ENCODE measurements at regions not wholly inside any gene's neighbourhood (a gene's known extent, or its start where the extent isn't known, plus 50 kb on each side); places are given as distances from the start of the nearest gene placed in this dataset.

DNA sequence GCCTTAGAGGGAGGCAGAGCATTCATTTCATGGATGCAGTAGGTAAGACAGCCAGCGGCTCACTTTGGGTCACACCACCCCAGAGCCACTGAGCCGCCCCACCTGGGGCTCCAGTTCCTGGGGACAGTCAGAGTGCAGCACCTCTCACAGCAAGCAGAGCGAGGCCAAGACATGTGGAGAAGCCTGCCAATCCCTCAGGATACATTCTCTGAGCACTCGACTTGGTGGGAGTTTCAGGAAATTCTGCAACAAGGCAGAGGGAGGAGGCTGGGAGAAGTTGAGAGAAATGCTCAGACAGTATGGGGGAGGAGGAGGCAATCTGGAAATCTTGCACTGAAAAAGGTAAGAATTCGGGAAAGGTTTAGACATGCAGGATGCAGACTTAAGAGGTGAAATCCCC, 60.8 kb upstream of the WLS start:
- no peak for DNase-seq (ENCODE audit: low spot score)

DNA sequence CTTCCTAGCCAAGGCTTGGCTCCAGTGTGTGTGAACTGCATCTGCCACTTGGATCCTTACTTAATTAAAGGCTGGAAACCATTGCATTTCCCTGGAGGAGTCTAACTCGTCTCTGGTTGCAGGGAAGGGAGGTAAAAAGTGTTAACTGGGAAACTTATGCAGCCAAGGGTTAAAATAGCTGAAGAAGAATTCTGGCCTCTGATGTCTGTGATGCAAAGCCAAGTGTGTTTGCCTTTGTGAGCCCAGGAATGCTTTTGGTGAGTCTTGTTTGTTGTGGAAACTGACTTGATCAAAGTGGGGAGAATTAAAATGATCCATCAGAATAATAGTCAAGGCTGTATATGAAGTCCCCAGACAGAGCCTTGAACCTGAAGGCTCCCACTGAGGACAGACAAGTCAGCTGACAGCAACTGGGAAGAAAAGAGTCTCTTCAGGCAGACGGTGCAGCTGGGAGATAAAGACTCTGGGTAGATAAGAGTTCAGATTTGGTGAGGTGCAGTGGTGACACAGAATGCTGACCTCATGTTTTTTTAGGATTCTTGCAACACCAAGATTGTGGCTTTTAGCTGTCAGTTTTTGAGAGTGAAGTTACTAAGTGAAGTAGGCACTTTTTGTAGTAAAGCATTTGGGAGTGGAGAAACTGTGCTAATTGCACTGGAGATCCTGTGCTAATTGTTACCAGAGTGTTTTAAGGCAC, 59.5 kb upstream of the WLS start:
- no peak for DNase-seq (ENCODE audit: low spot score)

DNA sequence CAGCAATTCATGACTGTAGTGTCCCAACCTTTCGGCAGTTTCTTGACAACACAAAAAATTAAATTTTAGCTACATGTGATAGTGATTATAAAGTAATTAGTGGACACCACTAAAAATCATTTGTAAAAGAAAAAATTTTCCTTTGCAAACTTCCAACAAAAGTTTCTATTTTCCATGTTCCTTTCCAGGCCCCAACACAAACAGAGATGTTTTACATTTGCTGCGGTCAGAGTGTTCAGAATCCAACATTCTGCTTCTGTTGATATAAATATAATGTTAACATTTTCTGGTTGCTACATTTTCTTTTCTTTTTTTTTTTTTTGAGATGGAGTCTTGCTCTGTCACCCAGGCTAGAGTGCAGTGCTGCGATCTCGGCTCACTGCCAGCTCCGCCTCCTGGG, 54.9 kb upstream of the WLS start:
- DNase-seq (ENCODE audit: low spot score): no peak

DNA sequence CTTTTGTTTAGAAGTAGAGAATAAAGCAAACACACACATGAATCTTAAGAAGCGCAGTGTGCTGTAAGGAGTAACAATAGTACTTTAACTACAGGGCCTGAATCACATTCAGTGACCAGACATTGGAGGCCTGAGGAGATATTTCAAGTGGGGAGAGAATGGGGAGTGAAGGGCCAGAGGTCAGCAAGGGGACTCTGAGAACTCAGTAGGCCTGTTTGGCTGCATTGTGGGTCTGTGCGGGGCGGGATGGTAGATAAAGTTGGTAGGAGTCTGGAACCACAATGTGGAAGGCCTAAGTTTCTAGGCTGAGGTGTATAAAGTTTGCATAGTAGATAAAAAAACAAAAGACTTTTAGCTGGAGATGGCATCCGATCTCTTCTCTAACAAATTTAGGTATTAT, 52.7 kb upstream of the WLS start:
- DNase-seq (ENCODE audit: low spot score): no peak

DNA sequence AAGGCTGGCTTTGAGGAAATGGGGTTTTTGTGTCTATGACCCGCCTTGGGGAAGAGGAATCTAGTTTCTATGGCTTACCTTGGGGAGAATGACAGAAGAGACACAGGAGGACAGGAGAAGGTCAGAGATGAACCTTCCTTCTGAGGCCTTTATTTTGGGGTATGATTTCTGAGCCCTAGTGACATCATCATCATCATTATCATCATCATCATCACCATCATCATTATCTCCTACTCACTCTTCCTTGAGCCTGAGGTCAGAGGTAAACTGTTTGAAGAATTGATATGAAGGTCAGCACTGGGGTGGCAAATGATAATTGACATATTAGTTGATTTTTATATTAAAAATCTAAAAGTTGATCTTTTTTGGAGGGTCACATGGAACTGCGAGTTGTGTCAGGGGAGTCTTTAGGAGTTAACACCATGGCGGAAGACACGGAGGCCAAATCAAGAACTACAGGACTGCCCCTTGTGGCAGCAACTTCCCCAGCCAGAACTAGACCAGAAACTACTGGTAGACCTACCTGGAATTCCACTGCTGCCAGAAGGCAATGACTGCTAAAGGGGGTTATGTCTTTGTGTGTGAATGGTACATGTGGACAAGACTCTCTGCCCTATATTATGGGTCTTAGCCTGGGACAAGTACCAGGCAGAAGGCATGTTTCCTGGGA, 49.8 kb upstream of the WLS start:
- no peak for DNase-seq (ENCODE audit: low spot score)
